Kidney (tissue), 13 donors: ENCODE measurements at regions not wholly inside any gene's neighbourhood (a gene's known extent, or its start where the extent isn't known, plus 50 kb on each side); places are given as distances from the start of the nearest gene placed in this dataset.

Experiments
- DNase-seq, 5 donors: peaks; one replicate each; pipeline ENCODE4 v3.0.0-alpha.2; 2013 to 2020
- FAIRE-seq: peaks from 2 replicates; lab custom pipeline; 2012; peaks lifted over from hg19 to GRCh38; lab: Jason Lieb, UNC
- H3K27ac ChIP-seq, 2 donors: one replicate each; pipeline ENCODE4 v1.7.0; 2013; ENCODE audit warnings: low read depth in 2 of 2, low read length in 2 of 2, inconsistent platforms in 1 of 2
- H3K27me3 ChIP-seq: one replicate; pipeline ENCODE4 v1.7.1; 2013; ENCODE audit warnings: low read length, inconsistent platforms; ENCODE audit not compliant: control insufficient read depth, insufficient read depth
- H3K36me3 ChIP-seq, 3 donors: one replicate each; pipeline versions ENCODE4 v1.7.0 to v1.7.1; 2013; ENCODE audit warnings: low read length in 3 of 3, control low read depth in 1 of 3, inconsistent platforms in 1 of 3; ENCODE audit not compliant: insufficient read depth in 3 of 3, control insufficient read depth in 2 of 3
- H3K4me1 ChIP-seq, 3 donors: one replicate each; pipeline versions ENCODE4 v1.7.0 to v1.7.1; 2013; ENCODE audit warnings: low read length in 3 of 3, inconsistent platforms in 1 of 3, low read depth in 1 of 3; ENCODE audit not compliant: control insufficient read depth in 2 of 3, insufficient read depth in 2 of 3
- H3K4me3 ChIP-seq, 3 donors: one replicate each; pipeline versions ENCODE4 v1.7.0 to v1.8.1; 2013; ENCODE audit warnings: low read length in 3 of 3, control low read depth in 1 of 3, inconsistent platforms in 1 of 3
- H3K9ac ChIP-seq, 3 donors: one replicate each; pipeline versions ENCODE4 v1.7.0 to v1.7.1; 2013; ENCODE audit warnings: low read length in 3 of 3, control low read depth in 1 of 3, inconsistent platforms in 1 of 3
- H3K9me3 ChIP-seq, 3 donors: one replicate each; pipeline versions ENCODE4 v1.7.0 to v1.7.1; 2013; ENCODE audit warnings: low read length in 3 of 3, control low read depth in 1 of 3, inconsistent platforms in 1 of 3; ENCODE audit not compliant: control insufficient read depth in 2 of 3, insufficient read depth in 1 of 3
- intact Hi-C: fragments of 100-400 bp; cut with DNase I; formaldehyde crosslinking; loops from one replicate; pipeline ENCODE4 v1.11.1; 2022
- TF ChIP-seq, protein P1 (sequence below): IDR thresholded peaks from 3 replicates; pipeline ENCODE4 v1.5.1; 2012; ENCODE audit warnings: mild to moderate bottlenecking, moderate library complexity, borderline replicate concordance; ENCODE audit not compliant: insufficient read depth; ENCODE audit errors: extremely low read depth
- donor health status: control.
- donor health status: control.
- donor health status: control.
- donor health status: control.
- donor health status: control.
- donor health status: DM: yes; HTN: yes; CAD: no.
- donor health status: Normal renal cell carcinoma (clear cell type).

DNA sequence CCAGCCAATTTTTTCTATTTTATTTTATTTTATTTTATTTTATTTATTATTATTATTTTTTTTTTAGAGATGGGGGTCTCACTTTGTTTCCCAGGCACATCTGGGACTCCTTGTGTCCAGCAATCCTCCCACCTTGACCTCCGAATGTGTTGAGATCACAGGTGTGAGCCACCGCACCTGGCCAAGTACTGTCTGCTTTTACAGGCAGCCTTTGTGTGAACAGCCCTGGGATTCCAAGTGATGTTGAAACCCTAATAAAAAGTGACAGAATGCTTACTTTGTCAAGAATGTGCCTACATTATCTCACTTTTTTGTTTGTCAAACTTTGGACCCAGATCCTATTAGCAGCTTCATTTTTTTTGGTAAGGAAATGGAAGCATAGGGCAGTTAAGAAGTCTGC, 220.1 kb upstream of the EDNRB start:
- H3K9ac ChIP-seq: no peak overlapping the region
- no peaks in the 10 kb centered on the region for H3K9me3 ChIP-seq
- TF ChIP-seq, protein P1, sequence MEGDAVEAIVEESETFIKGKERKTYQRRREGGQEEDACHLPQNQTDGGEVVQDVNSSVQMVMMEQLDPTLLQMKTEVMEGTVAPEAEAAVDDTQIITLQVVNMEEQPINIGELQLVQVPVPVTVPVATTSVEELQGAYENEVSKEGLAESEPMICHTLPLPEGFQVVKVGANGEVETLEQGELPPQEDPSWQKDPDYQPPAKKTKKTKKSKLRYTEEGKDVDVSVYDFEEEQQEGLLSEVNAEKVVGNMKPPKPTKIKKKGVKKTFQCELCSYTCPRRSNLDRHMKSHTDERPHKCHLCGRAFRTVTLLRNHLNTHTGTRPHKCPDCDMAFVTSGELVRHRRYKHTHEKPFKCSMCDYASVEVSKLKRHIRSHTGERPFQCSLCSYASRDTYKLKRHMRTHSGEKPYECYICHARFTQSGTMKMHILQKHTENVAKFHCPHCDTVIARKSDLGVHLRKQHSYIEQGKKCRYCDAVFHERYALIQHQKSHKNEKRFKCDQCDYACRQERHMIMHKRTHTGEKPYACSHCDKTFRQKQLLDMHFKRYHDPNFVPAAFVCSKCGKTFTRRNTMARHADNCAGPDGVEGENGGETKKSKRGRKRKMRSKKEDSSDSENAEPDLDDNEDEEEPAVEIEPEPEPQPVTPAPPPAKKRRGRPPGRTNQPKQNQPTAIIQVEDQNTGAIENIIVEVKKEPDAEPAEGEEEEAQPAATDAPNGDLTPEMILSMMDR: no peak
- no peaks in the 10 kb centered on the region for H3K4me1 ChIP-seq
- H3K36me3 ChIP-seq: no peaks in the 10 kb centered on the region
- intact Hi-C loops: no loop called here
- no peaks in the 10 kb centered on the region for H3K27me3 ChIP-seq
- DNase-seq (no peak), FAIRE-seq (no peak)
- no peak overlapping the region for H3K4me3 ChIP-seq
- no peak overlapping the region for H3K27ac ChIP-seq

DNA sequence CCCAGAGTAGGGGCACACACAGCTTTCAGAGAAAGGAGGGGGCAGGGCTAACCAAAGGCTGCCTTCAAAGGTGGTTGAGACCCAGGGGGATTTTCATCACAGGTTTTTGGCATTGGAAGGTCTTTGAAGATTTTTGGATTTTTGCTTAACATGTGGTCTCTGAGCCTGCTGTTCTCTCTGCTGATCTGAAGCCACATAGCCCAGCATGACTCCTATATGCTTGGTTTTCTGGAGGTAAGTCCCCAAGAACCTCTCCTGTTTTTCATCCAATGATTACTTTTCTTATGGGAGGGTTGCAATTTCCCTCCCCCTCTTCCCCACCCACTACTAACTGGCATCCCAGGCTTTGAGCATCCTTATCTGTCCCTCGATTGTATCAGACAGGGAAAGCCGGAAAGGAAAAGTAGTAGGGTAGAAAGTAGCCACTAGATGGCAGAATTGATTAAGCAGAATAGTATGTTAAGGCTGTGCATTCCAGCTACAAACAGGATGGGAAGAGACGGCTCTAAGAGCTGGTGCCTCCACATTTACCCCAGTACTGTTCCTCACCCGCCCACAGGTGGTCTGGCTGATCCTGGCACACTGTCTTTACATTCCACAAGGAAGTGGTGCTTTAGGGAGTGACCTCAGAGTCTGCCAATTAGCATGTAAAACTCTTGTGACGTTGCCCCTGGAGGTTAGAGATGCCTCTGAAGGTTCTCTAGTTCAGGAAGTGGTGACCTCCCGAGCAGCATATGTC, 218.9 kb upstream of the EDNRB start:
- DNase-seq (peak in 4 of 5 donors; percentile 13 to 75 (median 58)), FAIRE-seq (no peak)
- Histone ChIP-seq H3K27ac (no peak overlapping the region), H3K4me1 (no peaks in the 10 kb centered on the region), H3K9me3 (no peaks in the 10 kb centered on the region), H3K36me3 (no peaks in the 10 kb centered on the region), H3K27me3 (no peaks in the 10 kb centered on the region), H3K9ac (no peak overlapping the region), H3K4me3 (no peak overlapping the region)
- TF ChIP-seq, protein P1: peak; percentile 45
- intact Hi-C loops: no loop called here

DNA sequence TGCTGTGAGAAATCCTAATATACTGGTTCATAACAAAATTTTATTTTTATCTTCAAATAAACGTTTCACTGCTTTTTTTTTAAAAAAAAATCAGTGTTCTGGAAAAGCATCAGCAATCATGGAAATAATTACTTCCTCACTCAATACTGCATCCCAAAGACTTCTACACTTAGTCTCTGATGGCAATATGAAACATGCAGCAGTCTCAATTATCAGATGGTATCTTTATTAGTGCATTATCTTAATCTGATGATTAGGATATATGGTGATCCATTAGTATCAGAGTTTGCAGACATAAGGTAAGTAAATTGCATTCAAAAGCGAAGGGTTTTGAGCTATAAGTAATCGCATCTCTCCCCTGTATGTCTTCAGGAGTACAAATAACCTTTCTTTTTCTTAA, 218.3 kb upstream of the EDNRB start:
- Histone ChIP-seq H3K27me3 (no peaks in the 10 kb centered on the region), H3K9ac (no peak overlapping the region), H3K9me3 (no peaks in the 10 kb centered on the region), H3K4me1 (no peaks in the 10 kb centered on the region), H3K36me3 (no peaks in the 10 kb centered on the region), H3K27ac (no peak overlapping the region), H3K4me3 (no peak overlapping the region)
- intact Hi-C loops: no loop called here
- FAIRE-seq (no peak), DNase-seq (no peak)
- TF ChIP-seq, protein P1: no peak
